NCI-H1105 treated with DMSO at 0.1 percent for 48 hours (cell line): ENCODE measurements at regions not wholly inside any gene's neighbourhood (a gene's known extent, or its start where the extent isn't known, plus 50 kb on each side); places are given as distances from the start of the nearest gene placed in this dataset.
A peak's percentile ranks its signal among the peaks of the same experiment; 100 is the strongest.

Source experiments
- DNase-seq: peaks from one replicate; lab custom pipeline; 2025; lab: John Stamatoyannopoulos, UW

DNA sequence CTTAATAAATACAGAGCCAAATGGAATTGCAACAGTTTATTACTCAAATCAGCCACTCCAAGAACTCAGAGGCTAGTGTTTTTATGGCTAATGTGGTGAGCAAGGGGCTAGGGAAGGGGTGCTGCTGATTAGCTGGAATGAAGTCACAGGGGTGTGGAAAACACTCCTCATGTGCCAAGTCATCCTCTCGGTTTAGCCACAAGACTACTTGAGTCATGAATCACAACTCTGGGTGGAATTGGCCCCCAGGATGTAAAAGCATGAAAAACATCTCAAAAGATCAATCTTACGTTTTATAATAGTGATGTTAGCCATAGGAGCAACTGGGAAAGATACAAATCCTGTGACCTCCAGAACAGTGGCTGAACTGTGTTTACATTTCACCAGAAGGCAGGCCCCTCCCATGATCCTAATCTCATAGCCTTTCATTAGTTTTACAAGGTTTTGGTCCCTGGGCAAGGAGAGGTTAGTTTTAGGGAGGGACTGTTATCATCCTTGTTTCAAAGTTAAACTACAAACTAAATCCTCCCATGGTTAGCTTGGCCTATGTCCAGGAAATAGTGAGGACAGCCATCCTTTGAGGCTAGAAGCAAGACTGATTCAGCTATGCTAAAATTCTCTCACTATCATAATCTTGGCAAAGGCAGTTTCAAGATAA, 2020.1 kb upstream of the PCDH20 start:
- DNase-seq = no peak

- DNase-seq = no peak
Measured at GRCh38 chr13:63433546-63434150, 2018.0 kb upstream of the PCDH20 start.

- no peak for DNase-seq
Measured at GRCh38 chr13:63427170-63427569, 2011.5 kb upstream of the PCDH20 start.

- no peak for DNase-seq
Measured at GRCh38 chr13:63425131-63425530, 2009.5 kb upstream of the PCDH20 start.

DNA sequence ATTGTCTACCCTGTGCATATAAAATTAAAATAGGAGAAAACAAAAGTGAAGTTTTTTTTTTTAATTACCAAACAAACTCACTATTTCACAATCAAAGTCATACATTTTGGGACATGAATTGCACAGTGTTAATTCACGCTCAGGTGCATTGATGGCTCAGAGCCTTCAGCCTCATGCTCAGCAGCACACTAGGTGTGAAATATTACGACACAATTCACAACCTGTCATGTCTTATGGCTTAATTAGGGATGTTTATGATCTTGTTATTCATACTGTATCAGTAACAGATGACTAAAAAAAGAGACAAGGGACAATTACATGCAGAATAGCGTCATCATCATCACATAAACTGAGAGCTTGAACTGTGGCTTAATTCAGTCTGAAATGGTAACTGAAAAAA, 2005.5 kb upstream of the PCDH20 start:
- DNase-seq = no peak

DNA sequence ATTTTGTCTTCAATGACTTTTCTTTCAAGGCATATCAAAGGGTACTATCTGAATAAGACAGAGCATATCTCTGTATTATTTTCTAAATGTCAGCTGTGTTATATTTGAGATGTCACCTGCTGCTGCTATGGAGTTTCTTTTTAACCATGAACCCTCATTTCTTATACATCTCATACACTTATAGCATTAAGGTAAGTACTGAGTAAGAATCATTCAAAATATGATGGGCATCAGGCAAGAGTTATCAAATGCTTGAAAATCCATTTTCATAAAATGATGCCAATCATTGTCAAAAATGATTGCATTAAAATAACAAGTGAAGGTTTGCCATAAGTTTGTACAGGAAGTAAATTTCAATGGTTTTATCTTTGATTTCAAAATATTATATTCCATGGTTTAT, 2005.0 kb upstream of the PCDH20 start:
- DNase-seq = no peak

GRCh38 chr13:63414247-63414646, 1998.6 kb upstream of the PCDH20 start:
- no peak for DNase-seq

GRCh38 chr13:63409791-63410351, 1994.2 kb upstream of the PCDH20 start:
- no peak for DNase-seq

- peak; percentile 51 for DNase-seq
Measured at GRCh38 chr13:63408331-63409189, 1992.9 kb upstream of the PCDH20 start.

GRCh38 chr13:63403733-63404132, 1988.1 kb upstream of the PCDH20 start:
- no peak for DNase-seq

DNA sequence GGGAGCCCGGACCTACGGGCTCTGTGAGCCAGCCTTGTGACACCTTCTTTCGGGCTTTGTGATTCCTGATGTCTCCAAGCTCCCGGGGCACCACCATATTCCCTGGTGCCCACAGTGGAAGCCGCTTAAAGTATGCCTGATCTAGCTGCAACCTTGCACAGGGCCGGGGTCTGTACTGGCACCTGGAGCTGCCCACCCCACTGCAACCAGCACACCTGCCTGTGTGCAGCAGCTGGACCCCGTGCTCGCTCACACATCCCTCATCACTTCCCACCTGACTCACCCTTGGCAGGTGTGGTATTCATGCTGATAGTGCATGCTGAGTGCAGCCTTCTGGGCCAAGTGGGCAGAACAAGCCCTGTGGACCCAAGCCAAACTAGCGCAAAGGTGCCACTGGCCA, 1981.1 kb upstream of the PCDH20 start:
- DNase-seq = peak; percentile 17

DNA sequence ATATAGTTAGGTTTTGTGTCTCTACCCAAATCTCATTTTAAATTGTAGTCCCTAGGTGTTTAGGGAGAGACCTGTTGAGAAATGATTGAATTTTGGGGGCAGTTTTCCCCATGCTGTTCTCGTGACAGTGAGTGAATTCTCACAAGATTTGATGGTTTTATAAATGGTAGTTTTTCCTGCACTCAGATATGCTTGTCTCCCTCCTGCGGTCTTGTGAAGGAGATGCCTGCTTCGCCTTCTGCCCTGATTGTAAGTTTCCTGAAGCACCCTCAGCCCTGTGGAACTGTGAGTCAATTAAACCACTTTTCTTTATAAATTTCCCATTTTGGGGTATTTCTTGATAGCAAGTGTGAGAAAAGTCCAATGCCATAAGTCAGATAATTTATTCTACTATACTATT, 1977.5 kb upstream of the PCDH20 start:
- DNase-seq = no peak

GRCh38 chr13:63389756-63390155, 1974.1 kb upstream of the PCDH20 start:
- no peak for DNase-seq

DNA sequence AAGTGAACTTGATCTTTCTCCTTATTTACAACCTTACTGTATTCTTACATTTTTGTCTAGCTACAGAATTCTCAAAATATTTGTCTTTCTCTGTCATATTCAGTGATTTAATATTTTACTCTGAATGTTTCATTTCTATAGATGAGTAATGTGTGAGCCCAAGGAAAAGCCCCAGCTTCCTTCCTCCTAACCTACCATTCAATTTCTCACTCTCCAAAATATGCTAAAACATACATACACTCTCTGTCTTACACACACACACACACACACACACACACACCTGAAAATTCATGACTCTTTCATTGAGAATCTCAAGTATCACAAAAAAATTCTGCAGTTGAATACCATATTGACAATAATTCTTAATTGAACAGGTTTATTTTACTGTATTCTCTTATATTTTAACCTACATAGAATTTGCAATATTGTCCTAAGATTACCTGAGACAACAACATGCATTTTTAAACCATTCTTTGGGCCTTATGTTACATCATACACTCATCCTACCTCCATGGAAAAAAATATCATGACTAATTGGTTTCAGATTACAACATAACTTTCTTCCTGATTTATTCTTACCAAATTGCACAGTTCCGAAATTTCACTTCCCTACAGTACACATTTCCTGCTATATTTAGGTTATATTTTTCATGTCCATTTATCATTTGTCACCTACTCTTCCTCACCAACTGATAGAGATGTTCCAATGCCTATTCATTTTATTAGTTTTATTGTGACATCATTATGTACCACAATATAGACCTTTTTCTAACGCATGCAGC, 1965.6 kb upstream of the PCDH20 start:
- no peak for DNase-seq

- DNase-seq = no peak
Measured at GRCh38 chr13:63377986-63378385, 1962.3 kb upstream of the PCDH20 start.

GRCh38 chr13:63370101-63370500, 1954.5 kb upstream of the PCDH20 start:
- no peak for DNase-seq

- DNase-seq = no peak
Measured at GRCh38 chr13:63367522-63368198, 1952.0 kb upstream of the PCDH20 start.

- DNase-seq = no peak
Measured at GRCh38 chr13:63364159-63364558, 1948.5 kb upstream of the PCDH20 start.

DNA sequence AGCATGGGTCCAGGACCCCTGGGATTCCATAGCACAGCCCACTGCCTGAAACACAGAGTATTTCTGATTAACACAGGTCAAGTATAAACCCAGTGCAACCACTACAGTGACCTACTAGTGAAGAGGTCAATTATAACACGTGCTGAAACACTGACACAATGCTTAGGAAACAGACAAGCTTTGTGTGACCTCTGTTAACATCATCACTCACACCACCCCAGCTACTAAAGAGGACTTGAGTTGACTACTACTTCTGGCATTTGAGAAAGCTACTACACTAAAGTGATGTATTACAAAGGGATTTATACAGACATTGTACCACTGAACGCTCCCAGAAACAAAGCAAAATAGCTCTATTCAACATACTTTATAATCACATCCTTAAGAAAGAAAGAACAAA, 1935.9 kb upstream of the PCDH20 start:
- no peak for DNase-seq

- no peak for DNase-seq
Measured at GRCh38 chr13:63351081-63351480, 1935.4 kb upstream of the PCDH20 start.

DNA sequence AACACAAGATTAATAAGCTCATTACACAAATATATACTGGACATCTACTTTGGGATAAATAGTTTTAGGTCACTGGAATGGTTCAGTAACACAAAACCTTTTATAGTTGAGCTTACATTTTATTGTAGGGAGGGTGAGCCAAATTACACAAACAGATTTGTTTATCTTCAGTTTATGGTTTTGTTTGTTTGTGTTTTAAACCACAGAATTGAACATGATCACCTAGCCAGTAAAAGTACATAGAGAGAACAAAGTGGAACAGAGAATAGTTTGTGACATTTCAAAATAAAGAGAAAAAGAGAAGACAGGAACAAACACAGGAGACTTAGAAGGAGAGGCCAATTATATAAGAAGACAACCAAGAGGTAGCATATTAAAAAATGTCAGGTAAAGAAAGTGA, 1930.2 kb upstream of the PCDH20 start:
- no peak for DNase-seq
